ENCODE measurements at regions not wholly inside any gene's neighbourhood (a gene's known extent, or its start where the extent isn't known, plus 50 kb on each side); places are given as distances from the start of the nearest gene placed in this dataset.

GRCh38 chr7:94237417-94237816 is 157.3 kb upstream of the COL1A2 start:
- H3K36me3 ChIP-seq (ENCODE audit: control insufficient read depth in 3 of 3, insufficient read depth in 3 of 3, low read length in 3 of 3) = no peaks in the 10 kb centered on the region
- H3K4me1 ChIP-seq (ENCODE audit: control insufficient read depth in 3 of 3, insufficient read depth in 3 of 3, low read length in 3 of 3) = no peaks in the 10 kb centered on the region
- no peaks in the 10 kb centered on the region for H3K27me3 ChIP-seq (ENCODE audit: control insufficient read depth in 3 of 3, insufficient read depth in 3 of 3, low read length in 3 of 3)
- H3K9ac ChIP-seq (ENCODE audit: low read depth in 1 of 3, low read length in 3 of 3) = no peak overlapping the region
- no peaks in the 10 kb centered on the region for H3K9me3 ChIP-seq (ENCODE audit: control insufficient read depth in 3 of 3, low read length in 3 of 3)
- H3K27ac ChIP-seq (ENCODE audit: low read depth, low read length) = no peak overlapping the region
- H3K4me3 ChIP-seq (ENCODE audit: low read length in 3 of 3) = no peak overlapping the region

- no peak overlapping the region for H3K4me3 ChIP-seq (ENCODE audit: low read length in 3 of 3)
- H3K36me3 ChIP-seq (ENCODE audit: control insufficient read depth in 3 of 3, insufficient read depth in 3 of 3, low read length in 3 of 3) = no peaks in the 10 kb centered on the region
- H3K9me3 ChIP-seq (ENCODE audit: control insufficient read depth in 3 of 3, low read length in 3 of 3) = no peaks in the 10 kb centered on the region
- H3K27me3 ChIP-seq (ENCODE audit: control insufficient read depth in 3 of 3, insufficient read depth in 3 of 3, low read length in 3 of 3) = no peaks in the 10 kb centered on the region
- no peak overlapping the region for H3K9ac ChIP-seq (ENCODE audit: low read depth in 1 of 3, low read length in 3 of 3)
- no peaks in the 10 kb centered on the region for H3K4me1 ChIP-seq (ENCODE audit: control insufficient read depth in 3 of 3, insufficient read depth in 3 of 3, low read length in 3 of 3)
- H3K27ac ChIP-seq (ENCODE audit: low read depth, low read length) = no peak overlapping the region
These were observed 154.9 kb upstream of the COL1A2 start for GRCh38 chr7:94239661-94240234.

GRCh38 chr7:94240902-94241301 is 153.8 kb upstream of the COL1A2 start:
- Histone ChIP-seq H3K9ac (ENCODE audit: low read depth in 1 of 3, low read length in 3 of 3) (no peak overlapping the region), H3K27ac (ENCODE audit: low read depth, low read length) (no peak overlapping the region), H3K36me3 (ENCODE audit: control insufficient read depth in 3 of 3, insufficient read depth in 3 of 3, low read length in 3 of 3) (no peaks in the 10 kb centered on the region), H3K4me3 (ENCODE audit: low read length in 3 of 3) (no peak overlapping the region), H3K27me3 (ENCODE audit: control insufficient read depth in 3 of 3, insufficient read depth in 3 of 3, low read length in 3 of 3) (no peaks in the 10 kb centered on the region), H3K4me1 (ENCODE audit: control insufficient read depth in 3 of 3, insufficient read depth in 3 of 3, low read length in 3 of 3) (no peaks in the 10 kb centered on the region), H3K9me3 (ENCODE audit: control insufficient read depth in 3 of 3, low read length in 3 of 3) (no peaks in the 10 kb centered on the region)

DNA sequence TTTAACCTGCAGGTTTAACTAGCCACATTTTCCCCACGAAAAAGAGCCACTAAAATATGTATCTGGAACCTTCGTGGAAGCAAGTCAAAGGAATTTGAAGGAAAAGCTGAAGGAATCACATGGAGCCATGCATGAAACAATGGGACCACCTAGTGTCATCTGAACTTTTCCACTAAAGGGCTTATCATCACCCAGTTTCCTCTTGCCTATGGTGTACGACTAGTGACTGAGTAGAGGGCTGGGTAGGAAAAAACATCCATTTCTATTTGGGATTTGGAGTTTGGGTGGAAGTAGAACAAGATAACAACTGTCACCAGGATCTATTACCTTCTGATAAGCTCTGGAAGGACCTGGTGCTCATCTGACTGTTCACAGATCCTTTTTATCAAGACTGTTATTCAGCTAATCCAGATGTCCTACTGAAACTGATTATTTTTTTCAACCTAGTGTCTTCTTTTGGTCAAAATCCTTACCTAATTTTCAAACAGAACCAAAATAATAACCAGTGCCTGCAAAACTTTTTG is 153.2 kb upstream of the COL1A2 start:
- no peaks in the 10 kb centered on the region for H3K4me1 ChIP-seq (ENCODE audit: control insufficient read depth in 3 of 3, insufficient read depth in 3 of 3, low read length in 3 of 3)
- H3K36me3 ChIP-seq (ENCODE audit: control insufficient read depth in 3 of 3, insufficient read depth in 3 of 3, low read length in 3 of 3) = no peaks in the 10 kb centered on the region
- H3K27ac ChIP-seq (ENCODE audit: low read depth, low read length) = no peak overlapping the region
- no peak overlapping the region for H3K9ac ChIP-seq (ENCODE audit: low read depth in 1 of 3, low read length in 3 of 3)
- H3K27me3 ChIP-seq (ENCODE audit: control insufficient read depth in 3 of 3, insufficient read depth in 3 of 3, low read length in 3 of 3) = no peaks in the 10 kb centered on the region
- no peak overlapping the region for H3K4me3 ChIP-seq (ENCODE audit: low read length in 3 of 3)
- no peaks in the 10 kb centered on the region for H3K9me3 ChIP-seq (ENCODE audit: control insufficient read depth in 3 of 3, low read length in 3 of 3)

DNA sequence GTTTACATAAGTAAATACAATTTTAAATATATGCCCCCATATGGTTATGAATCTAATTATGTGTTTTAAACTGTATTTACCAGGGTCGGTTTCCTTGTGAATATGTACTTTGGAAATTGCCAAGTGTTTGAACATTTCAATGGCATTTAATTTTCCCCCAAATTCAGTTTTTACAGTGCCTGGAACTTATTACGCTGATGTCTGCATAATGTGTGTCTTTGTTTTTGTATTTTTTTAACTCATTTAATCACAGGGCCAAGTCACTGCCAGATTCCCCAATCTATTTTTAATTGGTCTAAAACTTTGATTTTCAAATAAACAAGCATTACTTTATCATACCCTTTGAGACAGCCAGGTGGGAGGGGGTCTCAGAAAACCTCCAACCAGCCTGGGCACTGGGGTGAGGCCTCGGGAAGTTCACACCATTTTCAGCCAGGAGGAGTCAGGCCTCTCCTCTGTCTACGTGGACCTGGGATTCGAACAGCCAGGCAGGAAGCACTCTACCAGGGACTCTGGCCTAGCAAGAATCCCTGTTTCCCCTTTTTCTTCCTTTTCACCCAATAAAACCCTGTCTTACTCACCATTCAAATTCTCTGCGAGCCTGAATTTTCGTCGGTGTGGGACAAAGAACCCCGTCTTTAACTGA is 151.5 kb upstream of the COL1A2 start:
- no peaks in the 10 kb centered on the region for H3K27me3 ChIP-seq (ENCODE audit: control insufficient read depth in 3 of 3, insufficient read depth in 3 of 3, low read length in 3 of 3)
- H3K9me3 ChIP-seq (ENCODE audit: control insufficient read depth in 3 of 3, low read length in 3 of 3) = no peaks in the 10 kb centered on the region
- no peaks in the 10 kb centered on the region for H3K36me3 ChIP-seq (ENCODE audit: control insufficient read depth in 3 of 3, insufficient read depth in 3 of 3, low read length in 3 of 3)
- H3K4me3 ChIP-seq (ENCODE audit: low read length in 3 of 3) = no peak overlapping the region
- no peak overlapping the region for H3K9ac ChIP-seq (ENCODE audit: low read depth in 1 of 3, low read length in 3 of 3)
- H3K27ac ChIP-seq (ENCODE audit: low read depth, low read length) = no peak overlapping the region
- no peaks in the 10 kb centered on the region for H3K4me1 ChIP-seq (ENCODE audit: control insufficient read depth in 3 of 3, insufficient read depth in 3 of 3, low read length in 3 of 3)

DNA sequence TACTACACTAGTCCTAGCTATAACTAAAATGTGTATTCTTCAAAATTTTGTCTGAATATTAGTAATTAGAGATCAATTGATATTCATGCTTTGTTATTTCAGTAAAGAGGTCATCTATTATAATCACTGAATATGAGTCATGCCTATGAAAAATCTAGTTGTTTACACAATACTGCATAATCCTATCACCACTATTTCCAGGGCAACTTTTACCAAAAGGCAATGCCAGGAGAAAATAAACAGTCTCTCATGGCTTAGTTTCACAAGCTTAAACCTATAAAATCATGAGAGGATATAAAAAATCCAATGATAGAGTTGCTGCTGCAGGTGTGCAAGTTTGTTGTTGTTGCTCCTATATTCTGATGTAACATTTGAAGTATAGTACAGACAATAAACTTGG is 149.9 kb upstream of the COL1A2 start:
- no peak overlapping the region for H3K27ac ChIP-seq (ENCODE audit: low read depth, low read length)
- no peaks in the 10 kb centered on the region for H3K9me3 ChIP-seq (ENCODE audit: control insufficient read depth in 3 of 3, low read length in 3 of 3)
- H3K36me3 ChIP-seq (ENCODE audit: control insufficient read depth in 3 of 3, insufficient read depth in 3 of 3, low read length in 3 of 3) = no peaks in the 10 kb centered on the region
- H3K9ac ChIP-seq (ENCODE audit: low read depth in 1 of 3, low read length in 3 of 3) = no peak overlapping the region
- H3K4me3 ChIP-seq (ENCODE audit: low read length in 3 of 3) = no peak overlapping the region
- no peaks in the 10 kb centered on the region for H3K4me1 ChIP-seq (ENCODE audit: control insufficient read depth in 3 of 3, insufficient read depth in 3 of 3, low read length in 3 of 3)
- H3K27me3 ChIP-seq (ENCODE audit: control insufficient read depth in 3 of 3, insufficient read depth in 3 of 3, low read length in 3 of 3) = no peaks in the 10 kb centered on the region

GRCh38 chr7:94245500-94245899 is 149.2 kb upstream of the COL1A2 start:
- no peaks in the 10 kb centered on the region for H3K27me3 ChIP-seq (ENCODE audit: control insufficient read depth in 3 of 3, insufficient read depth in 3 of 3, low read length in 3 of 3)
- H3K4me1 ChIP-seq (ENCODE audit: control insufficient read depth in 3 of 3, insufficient read depth in 3 of 3, low read length in 3 of 3) = no peaks in the 10 kb centered on the region
- H3K27ac ChIP-seq (ENCODE audit: low read depth, low read length) = no peak overlapping the region
- no peaks in the 10 kb centered on the region for H3K9me3 ChIP-seq (ENCODE audit: control insufficient read depth in 3 of 3, low read length in 3 of 3)
- no peaks in the 10 kb centered on the region for H3K36me3 ChIP-seq (ENCODE audit: control insufficient read depth in 3 of 3, insufficient read depth in 3 of 3, low read length in 3 of 3)
- no peak overlapping the region for H3K4me3 ChIP-seq (ENCODE audit: low read length in 3 of 3)
- no peak overlapping the region for H3K9ac ChIP-seq (ENCODE audit: low read depth in 1 of 3, low read length in 3 of 3)

DNA sequence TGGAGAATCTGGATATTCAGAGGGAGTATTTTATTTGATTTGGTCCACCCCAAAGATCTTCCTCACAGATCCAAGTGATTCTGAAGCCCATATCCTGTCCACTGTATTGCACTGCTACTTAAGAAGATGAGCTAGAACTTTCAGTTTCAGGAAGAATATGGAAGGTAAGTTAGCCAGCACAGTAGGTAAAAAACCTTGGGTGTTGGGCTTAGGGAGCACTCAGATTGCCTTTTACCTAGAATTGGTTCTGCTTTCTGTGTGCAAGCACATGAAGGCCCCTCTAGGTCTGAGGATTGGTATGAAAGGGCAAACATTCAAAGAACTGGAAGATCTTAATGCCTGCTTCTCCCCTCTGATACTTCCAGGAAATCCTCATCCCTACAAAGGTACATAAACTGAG is 146.7 kb upstream of the COL1A2 start:
- H3K27ac ChIP-seq (ENCODE audit: low read depth, low read length) = no peak overlapping the region
- H3K27me3 ChIP-seq (ENCODE audit: control insufficient read depth in 3 of 3, insufficient read depth in 3 of 3, low read length in 3 of 3) = no peaks in the 10 kb centered on the region
- no peak overlapping the region for H3K9ac ChIP-seq (ENCODE audit: low read depth in 1 of 3, low read length in 3 of 3)
- no peaks in the 10 kb centered on the region for H3K4me1 ChIP-seq (ENCODE audit: control insufficient read depth in 3 of 3, insufficient read depth in 3 of 3, low read length in 3 of 3)
- H3K36me3 ChIP-seq (ENCODE audit: control insufficient read depth in 3 of 3, insufficient read depth in 3 of 3, low read length in 3 of 3) = no peaks in the 10 kb centered on the region
- no peak overlapping the region for H3K4me3 ChIP-seq (ENCODE audit: low read length in 3 of 3)
- H3K9me3 ChIP-seq (ENCODE audit: control insufficient read depth in 3 of 3, low read length in 3 of 3) = no peaks in the 10 kb centered on the region

DNA sequence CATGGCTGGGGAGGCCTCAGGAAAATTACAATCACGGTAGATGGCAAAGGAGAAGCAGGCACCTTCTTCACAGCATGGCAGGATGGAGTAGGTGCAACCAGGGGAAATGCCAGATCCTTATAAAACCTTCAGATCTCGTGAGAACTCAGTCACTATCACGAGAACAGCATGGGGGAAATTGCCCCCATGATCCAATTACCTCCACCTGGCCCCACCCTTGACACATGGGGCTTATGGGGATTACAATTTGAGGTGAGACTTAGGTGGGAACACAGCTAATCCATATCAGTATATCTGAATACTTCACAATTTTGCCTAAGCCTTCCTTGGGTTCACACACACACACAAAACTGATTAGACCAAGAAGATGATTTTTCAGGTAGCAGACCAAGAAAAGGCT is 145.1 kb upstream of the COL1A2 start:
- Histone ChIP-seq H3K4me3 (ENCODE audit: low read length in 3 of 3) (no peak overlapping the region), H3K9me3 (ENCODE audit: control insufficient read depth in 3 of 3, low read length in 3 of 3) (no peaks in the 10 kb centered on the region), H3K27me3 (ENCODE audit: control insufficient read depth in 3 of 3, insufficient read depth in 3 of 3, low read length in 3 of 3) (no peaks in the 10 kb centered on the region), H3K27ac (ENCODE audit: low read depth, low read length) (no peak overlapping the region), H3K36me3 (ENCODE audit: control insufficient read depth in 3 of 3, insufficient read depth in 3 of 3, low read length in 3 of 3) (no peaks in the 10 kb centered on the region), H3K4me1 (ENCODE audit: control insufficient read depth in 3 of 3, insufficient read depth in 3 of 3, low read length in 3 of 3) (no peaks in the 10 kb centered on the region), H3K9ac (ENCODE audit: low read depth in 1 of 3, low read length in 3 of 3) (no peak overlapping the region)

DNA sequence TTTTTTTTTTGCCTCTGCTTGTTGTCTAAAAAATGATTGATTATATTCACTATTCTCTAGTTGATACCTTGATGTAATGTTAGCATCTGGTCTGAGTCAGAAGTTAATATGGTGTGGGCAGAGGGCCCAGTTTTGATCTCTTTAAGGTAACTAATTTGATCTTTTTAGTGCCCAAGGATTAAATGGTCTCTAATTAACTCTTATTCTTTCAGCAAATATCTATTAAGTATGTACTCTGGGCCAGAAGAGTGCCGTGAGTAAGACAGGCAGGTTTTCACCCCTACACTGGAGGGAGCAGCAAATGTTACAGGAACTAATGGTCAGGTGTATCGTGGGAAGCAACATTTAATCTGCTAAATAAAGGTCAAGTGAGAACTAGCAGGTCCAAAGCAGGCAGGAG is 144.6 kb upstream of the COL1A2 start:
- no peak overlapping the region for H3K9ac ChIP-seq (ENCODE audit: low read depth in 1 of 3, low read length in 3 of 3)
- no peaks in the 10 kb centered on the region for H3K4me1 ChIP-seq (ENCODE audit: control insufficient read depth in 3 of 3, insufficient read depth in 3 of 3, low read length in 3 of 3)
- H3K9me3 ChIP-seq (ENCODE audit: control insufficient read depth in 3 of 3, low read length in 3 of 3) = no peaks in the 10 kb centered on the region

More for the DNA sequence above, 144.6 kb upstream of the COL1A2 start:
- Histone ChIP-seq H3K36me3 (ENCODE audit: control insufficient read depth in 3 of 3, insufficient read depth in 3 of 3, low read length in 3 of 3) (no peaks in the 10 kb centered on the region), H3K4me3 (ENCODE audit: low read length in 3 of 3) (no peak overlapping the region), H3K27ac (ENCODE audit: low read depth, low read length) (no peak overlapping the region), H3K27me3 (ENCODE audit: control insufficient read depth in 3 of 3, insufficient read depth in 3 of 3, low read length in 3 of 3) (no peaks in the 10 kb centered on the region)
